Esophagus squamous epithelium (tissue), 5 donors: ENCODE measurements at regions not wholly inside any gene's neighbourhood (a gene's known extent, or its start where the extent isn't known, plus 50 kb on each side); places are given as distances from the start of the nearest gene placed in this dataset.

Source experiments
- DNase-seq: peaks from one replicate; lab custom pipeline; 2025; lab: John Stamatoyannopoulos, UW
- H3K27ac ChIP-seq, 4 donors: fragments of 200-600 bp; sonication (generic); one replicate each; pipeline ENCODE4 v1.5.1; 2016 to 2019; ENCODE audit warnings: mild to moderate bottlenecking in 1 of 4
- H3K27me3 ChIP-seq, 4 donors: fragments of 200-600 bp; sonication (generic); 1 replicate in 3 of 4; 2 replicates in 1 of 4; pipeline versions ENCODE4 v1.5.1 to v1.6.0; 2017 to 2021; ENCODE audit warnings: antibody characterized with exemption in 1 of 4
- H3K36me3 ChIP-seq, 3 donors: fragments of 200-600 bp; sonication (generic); one replicate each; pipeline ENCODE4 v1.5.1; 2016 to 2019
- H3K4me1 ChIP-seq, 3 donors: fragments of 200-600 bp; sonication (generic); one replicate each; pipeline ENCODE4 v1.5.1; 2017 to 2019
- H3K4me3 ChIP-seq, 4 donors: fragments of 200-600 bp; sonication (generic); 1 replicate in 3 of 4; 2 replicates in 1 of 4; pipeline ENCODE4 v1.5.1; 2016 to 2019; ENCODE audit warnings: mild to moderate bottlenecking in 2 of 4, moderate library complexity in 1 of 4
- H3K9me3 ChIP-seq, 3 donors: fragments of 200-600 bp; sonication (generic); one replicate each; pipeline ENCODE4 v1.5.1; 2016 to 2019
- CTCF ChIP-seq, 6 experiments: fragments of 450-650 bp in 4 of 6; fragments of 200-600 bp in 2 of 6; sonication (generic) in 2 of 6; IDR thresholded peaks; one replicate each; pipeline ENCODE4 v1.5.1; 2016 to 2019; ENCODE audit warnings: antibody characterized with exemption in 6 of 6, mild to moderate bottlenecking in 4 of 6, moderate library complexity in 4 of 6
- POLR2A ChIP-seq, 4 donors: fragments of 450-650 bp; IDR thresholded peaks; one replicate each; pipeline ENCODE4 v1.6.1; 2017; ENCODE audit warnings: antibody characterized with exemption in 4 of 4, mild to moderate bottlenecking in 4 of 4, moderate library complexity in 3 of 4
- WGBS, 2 donors: methylation state at CpG; one replicate each; pipeline ENCODE4 v1.1.5; 2018; 5-methylcytosine and 5-hydroxymethylcytosine counted together
- intact Hi-C: fragments of 100-400 bp; cut with DNase I; formaldehyde crosslinking; loops from one replicate; pipeline ENCODE4 v1.15.0; 2022
- donor health status: DM: yes; HTN: yes; CAD: no.

DNA sequence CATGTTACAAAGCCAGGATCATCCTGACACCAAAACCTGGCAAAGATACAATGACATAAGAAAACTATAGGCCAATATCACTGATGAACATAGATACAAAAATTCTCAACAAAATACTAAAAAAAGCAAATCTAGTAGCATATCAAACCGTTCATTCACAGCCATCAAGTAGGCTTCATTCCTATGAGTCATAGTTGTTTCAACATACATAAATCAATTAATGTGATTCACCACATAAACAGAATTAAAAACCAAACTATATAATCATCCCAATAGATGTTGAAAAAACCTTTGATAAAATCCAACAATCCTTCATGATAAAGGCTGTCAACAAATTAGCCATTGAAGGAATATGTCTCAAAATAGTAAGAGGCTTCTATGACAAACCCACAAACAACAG is 1007.2 kb upstream of the RAG2 start:
- Histone ChIP-seq H3K4me1 (no peaks in the 10 kb centered on the region), H3K27me3 (no peaks in the 10 kb centered on the region), H3K27ac (no peak overlapping the region), H3K9me3 (peaks cover 0 to 5% (median 5%) of the 10 kb centered on the region in 3 donors), H3K4me3 (no peak overlapping the region), H3K36me3 (no peaks in the 10 kb centered on the region)
- WGBS, 2 donors: 20 to 42% methylated on average over 1 of the region's 1 CpG
- intact Hi-C loops: no loop called here
- no peak for DNase-seq
- no peak for TF ChIP-seq POLR2A (IDR thresholded peaks at IDR 0.05)
- no peak for TF ChIP-seq CTCF (IDR thresholded peaks at IDR 0.05)

- intact Hi-C loops: no loop called here
- H3K9me3 ChIP-seq: peaks cover 0 to 5% (median 2%) of the 10 kb centered on the region in 3 donors
- no peak overlapping the region for H3K4me3 ChIP-seq
- no peaks in the 10 kb centered on the region for H3K36me3 ChIP-seq
- no peak for DNase-seq
- H3K4me1 ChIP-seq: no peaks in the 10 kb centered on the region
- no peak for TF ChIP-seq POLR2A (IDR thresholded peaks at IDR 0.05)
- TF ChIP-seq CTCF (IDR thresholded peaks at IDR 0.05): no peak
- no peaks in the 10 kb centered on the region for H3K27me3 ChIP-seq
- WGBS, 2 donors: 42 to 69% methylated on average over 1 of the region's 1 CpG
- no peak overlapping the region for H3K27ac ChIP-seq
Measured at GRCh38 chr11:37598381-37598780, 1000.3 kb upstream of the RAG2 start.

DNA sequence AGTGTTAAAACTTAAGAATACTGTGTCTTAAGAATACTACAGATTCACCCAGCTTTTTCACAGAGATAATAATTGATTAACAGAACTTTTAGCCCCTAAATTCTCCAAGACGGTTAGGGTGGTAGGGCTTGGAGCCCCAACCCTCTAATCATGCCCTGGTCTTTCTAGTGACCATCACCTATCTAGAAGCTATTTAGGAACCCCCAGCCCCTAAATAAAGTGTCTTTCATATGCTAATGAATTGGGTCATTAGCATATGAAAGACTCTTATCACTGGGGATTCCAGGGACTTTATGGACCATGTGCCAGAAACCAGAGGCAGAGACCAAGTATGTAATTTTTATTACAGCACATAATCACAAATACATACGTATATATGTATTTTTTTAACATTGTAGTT is 999.7 kb upstream of the RAG2 start:
- H3K4me3 ChIP-seq: no peak overlapping the region
- TF ChIP-seq POLR2A (IDR thresholded peaks at IDR 0.05) (no peak), CTCF (IDR thresholded peaks at IDR 0.05) (no peak)
- no peaks in the 10 kb centered on the region for H3K27me3 ChIP-seq
- H3K9me3 ChIP-seq: peaks cover 0 to 5% (median 0%) of the 10 kb centered on the region in 3 donors
- no peaks in the 10 kb centered on the region for H3K4me1 ChIP-seq
- no peak for DNase-seq
- intact Hi-C loops: no loop called here
- H3K36me3 ChIP-seq: no peaks in the 10 kb centered on the region
- WGBS, 2 donors: 63 to 69% methylated on average over 2 of the region's 2 CpGs
- H3K27ac ChIP-seq: no peak overlapping the region

DNA sequence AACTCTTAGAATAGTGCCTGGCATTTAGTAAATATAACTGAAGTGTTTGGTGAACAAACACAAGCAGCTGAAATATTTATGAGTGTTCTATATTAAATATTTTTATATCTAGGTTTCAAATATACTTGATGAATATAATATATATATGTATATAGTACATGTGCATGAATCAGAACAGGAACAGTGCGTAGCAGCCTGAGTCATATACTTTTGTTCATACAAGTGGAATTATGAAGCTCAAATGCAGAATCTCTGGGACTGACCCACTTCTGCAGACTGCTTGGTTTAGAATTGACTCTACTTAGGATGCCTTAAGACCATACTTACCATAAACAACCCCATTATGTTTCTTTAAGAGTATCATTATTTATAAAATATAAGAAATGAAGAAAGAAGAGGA is 997.8 kb upstream of the RAG2 start:
- H3K4me1 ChIP-seq: no peaks in the 10 kb centered on the region
- no peak overlapping the region for H3K4me3 ChIP-seq
- intact Hi-C loops: no loop called here
- H3K27ac ChIP-seq: no peak overlapping the region
- no peak for TF ChIP-seq CTCF (IDR thresholded peaks at IDR 0.05)
- no peak for TF ChIP-seq POLR2A (IDR thresholded peaks at IDR 0.05)
- no peaks in the 10 kb centered on the region for H3K36me3 ChIP-seq
- H3K9me3 ChIP-seq: no peaks in the 10 kb centered on the region
- no peaks in the 10 kb centered on the region for H3K27me3 ChIP-seq
- 85 to 92% methylated on average over 1 of the region's 1 CpG for WGBS, 2 donors
- no peak for DNase-seq

DNA sequence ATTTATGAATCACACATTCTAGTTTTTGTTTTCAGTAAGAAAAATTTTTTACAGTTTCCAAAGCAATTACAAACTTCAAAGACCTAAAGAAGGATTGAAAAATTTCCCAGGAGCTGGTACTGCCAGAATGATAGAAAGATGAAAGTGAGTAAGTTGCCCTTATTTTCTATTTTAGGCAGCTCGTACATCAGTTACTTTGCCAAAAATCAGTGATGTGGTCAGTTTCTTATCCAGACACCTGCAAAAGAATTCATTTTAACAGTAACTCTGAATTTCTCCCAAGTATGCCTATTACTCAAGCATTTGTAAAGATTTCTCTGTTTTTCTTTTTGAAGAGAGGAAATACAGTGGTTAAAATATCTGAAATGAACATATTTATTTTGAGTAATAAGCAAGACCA is 976.3 kb upstream of the RAG2 start:
- no peak for TF ChIP-seq POLR2A (IDR thresholded peaks at IDR 0.05)
- no peak for TF ChIP-seq CTCF (IDR thresholded peaks at IDR 0.05)
- Histone ChIP-seq H3K4me3 (no peak overlapping the region), H3K36me3 (no peaks in the 10 kb centered on the region), H3K4me1 (no peaks in the 10 kb centered on the region), H3K27ac (no peak overlapping the region), H3K27me3 (no peaks in the 10 kb centered on the region), H3K9me3 (peaks cover 0 to 8% (median 0%) of the 10 kb centered on the region in 3 donors)
- no peak for DNase-seq
- WGBS, 2 donors: 64 to 88% methylated on average over 1 of the region's 1 CpG
- intact Hi-C loops: no loop called here
